NCI-H1694 (cell line): ENCODE measurements at regions not wholly inside any gene's neighbourhood (a gene's known extent, or its start where the extent isn't known, plus 50 kb on each side); places are given as distances from the start of the nearest gene placed in this dataset.

Source experiments
- DNase-seq: peaks from one replicate; lab custom pipeline; 2025; lab: John Stamatoyannopoulos, UW

GRCh38 chr4:129897111-129897510, 801.2 kb downstream of the C4orf33 start:
- no peak for DNase-seq

- no peak for DNase-seq
These were observed 803.9 kb downstream of the C4orf33 start for GRCh38 chr4:129899849-129900248.

- no peak for DNase-seq
These were observed 804.5 kb downstream of the C4orf33 start for GRCh38 chr4:129900430-129900953.

GRCh38 chr4:129901205-129901604, 805.3 kb downstream of the C4orf33 start:
- DNase-seq, result no peak

- DNase-seq, result no peak
These were observed 807.9 kb downstream of the C4orf33 start for GRCh38 chr4:129903861-129904260.

- DNase-seq, result no peak
These were observed 809.3 kb downstream of the C4orf33 start for GRCh38 chr4:129905256-129905655.

- DNase-seq, result no peak
These were observed 812.2 kb downstream of the C4orf33 start for GRCh38 chr4:129908117-129908516.

- DNase-seq, result no peak
These were observed 821.0 kb downstream of the C4orf33 start for GRCh38 chr4:129916991-129917390.

- DNase-seq, result no peak
These were observed 821.7 kb downstream of the C4orf33 start for GRCh38 chr4:129917651-129918050.

GRCh38 chr4:129926936-129927335, 831.0 kb downstream of the C4orf33 start:
- peak; percentile 1 for DNase-seq

- DNase-seq, result peak; percentile 2
These were observed 833.1 kb downstream of the C4orf33 start for GRCh38 chr4:129929052-129929451.

GRCh38 chr4:129929984-129930383, 834.0 kb downstream of the C4orf33 start:
- DNase-seq, result no peak

GRCh38 chr4:129950217-129950616, 854.3 kb downstream of the C4orf33 start:
- DNase-seq, result no peak

GRCh38 chr4:129966175-129966574, 870.2 kb downstream of the C4orf33 start:
- DNase-seq, result no peak

- no peak for DNase-seq
These were observed 872.4 kb downstream of the C4orf33 start for GRCh38 chr4:129968366-129968765.

- no peak for DNase-seq
These were observed 872.8 kb downstream of the C4orf33 start for GRCh38 chr4:129968778-129969177.

- DNase-seq, result no peak
These were observed 874.8 kb downstream of the C4orf33 start for GRCh38 chr4:129970801-129971200.

- no peak for DNase-seq
These were observed 875.5 kb downstream of the C4orf33 start for GRCh38 chr4:129971419-129971818.

- no peak for DNase-seq
These were observed 876.3 kb downstream of the C4orf33 start for GRCh38 chr4:129972257-129972656.

- DNase-seq, result no peak
These were observed 878.8 kb downstream of the C4orf33 start for GRCh38 chr4:129974730-129975129.

GRCh38 chr4:129978315-129978714, 882.4 kb downstream of the C4orf33 start:
- no peak for DNase-seq

GRCh38 chr4:129988957-129989356, 893.0 kb downstream of the C4orf33 start:
- no peak for DNase-seq

- DNase-seq, result no peak
These were observed 898.8 kb downstream of the C4orf33 start for GRCh38 chr4:129994715-129995114.

GRCh38 chr4:129998436-129999150, 902.6 kb downstream of the C4orf33 start:
- no peak for DNase-seq
